OCI-LY7 (cell line): ENCODE measurements at regions not wholly inside any gene's neighbourhood (a gene's known extent, or its start where the extent isn't known, plus 50 kb on each side); places are given as distances from the start of the nearest gene placed in this dataset.

Experiments used
- EZH2phosphoT487 ChIP-seq: fragments of 200-600 bp; sonication (generic); IDR thresholded peaks from 2 replicates; pipeline ENCODE4 v1.6.1; 2018; ENCODE audit warnings: low read depth, borderline replicate concordance, mild to moderate bottlenecking, mixed run types, antibody characterized with exemption, low read length, moderate library complexity, mixed read lengths
- TF ChIP-seq, protein P1 (sequence below): fragments of 200-600 bp; sonication (generic); conservative IDR thresholded peaks from 2 replicates; pipeline ENCODE4 v1.5.1; 2014; ENCODE audit warnings: mild to moderate bottlenecking, antibody characterized with exemption, low read length, moderate library complexity, mixed read lengths

DNA sequence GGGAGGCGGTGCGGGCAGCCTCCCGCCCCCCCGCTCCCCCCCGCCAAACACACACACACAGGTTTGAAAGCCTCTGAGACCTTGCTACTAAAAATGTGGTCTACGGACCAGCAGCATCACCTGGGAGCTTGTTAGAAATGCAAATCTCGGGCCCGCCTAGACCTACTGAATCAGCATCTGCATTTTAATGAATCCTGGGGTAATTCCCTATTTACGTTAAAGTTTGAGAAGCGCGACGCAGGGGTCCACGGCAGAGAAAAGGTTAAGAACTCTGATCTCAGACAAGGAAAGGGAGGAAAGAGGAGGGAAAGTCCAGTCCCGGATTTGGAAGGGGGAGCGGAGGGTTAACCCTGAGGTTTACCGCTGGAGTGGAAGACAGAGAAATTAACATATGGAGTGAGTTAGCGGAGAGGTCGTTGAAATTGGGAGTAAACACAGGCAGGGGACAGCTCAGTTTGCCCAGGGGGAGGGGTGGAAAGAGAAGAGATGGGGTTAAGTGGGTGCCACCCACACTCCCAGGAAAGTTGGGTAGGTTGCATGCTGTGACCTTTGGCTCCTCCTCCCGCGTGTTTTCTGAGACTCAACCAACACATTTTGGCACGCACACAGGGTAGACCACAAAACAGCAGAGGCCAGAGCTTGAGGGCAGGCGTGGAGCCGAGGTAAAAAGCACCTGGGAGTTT is 483.6 kb downstream of the BCOR start:
- TF ChIP-seq, protein P1, sequence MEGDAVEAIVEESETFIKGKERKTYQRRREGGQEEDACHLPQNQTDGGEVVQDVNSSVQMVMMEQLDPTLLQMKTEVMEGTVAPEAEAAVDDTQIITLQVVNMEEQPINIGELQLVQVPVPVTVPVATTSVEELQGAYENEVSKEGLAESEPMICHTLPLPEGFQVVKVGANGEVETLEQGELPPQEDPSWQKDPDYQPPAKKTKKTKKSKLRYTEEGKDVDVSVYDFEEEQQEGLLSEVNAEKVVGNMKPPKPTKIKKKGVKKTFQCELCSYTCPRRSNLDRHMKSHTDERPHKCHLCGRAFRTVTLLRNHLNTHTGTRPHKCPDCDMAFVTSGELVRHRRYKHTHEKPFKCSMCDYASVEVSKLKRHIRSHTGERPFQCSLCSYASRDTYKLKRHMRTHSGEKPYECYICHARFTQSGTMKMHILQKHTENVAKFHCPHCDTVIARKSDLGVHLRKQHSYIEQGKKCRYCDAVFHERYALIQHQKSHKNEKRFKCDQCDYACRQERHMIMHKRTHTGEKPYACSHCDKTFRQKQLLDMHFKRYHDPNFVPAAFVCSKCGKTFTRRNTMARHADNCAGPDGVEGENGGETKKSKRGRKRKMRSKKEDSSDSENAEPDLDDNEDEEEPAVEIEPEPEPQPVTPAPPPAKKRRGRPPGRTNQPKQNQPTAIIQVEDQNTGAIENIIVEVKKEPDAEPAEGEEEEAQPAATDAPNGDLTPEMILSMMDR, result no peak
- TF ChIP-seq EZH2phosphoT487, result no peak
